ENCODE measurements at regions not wholly inside any gene's neighbourhood (a gene's known extent, or its start where the extent isn't known, plus 50 kb on each side); places are given as distances from the start of the nearest gene placed in this dataset.

GRCh38 chr9:89999534-90000370 is 394.9 kb downstream of the GADD45G start:
- DNase-seq (ENCODE audit: low read depth), result peak; percentile 44

GRCh38 chr9:90000925-90001324 is 396.1 kb downstream of the GADD45G start:
- Histone ChIP-seq H3K9me3 (ENCODE audit: control insufficient read depth, low read length) (peaks cover 10% of the 10 kb centered on the region), H3K4me3 (ENCODE audit: low read length) (no peak overlapping the region), H3K9ac (ENCODE audit: low read length) (no peak overlapping the region), H3K27me3 (replicated peaks; ENCODE audit: control insufficient read depth, insufficient read depth, low read length) (peaks cover 4% of the 10 kb centered on the region), H3K36me3 (ENCODE audit: control insufficient read depth, insufficient read depth, low read length, severe bottlenecking) (no peaks in the 10 kb centered on the region), H3K4me1 (ENCODE audit: control insufficient read depth, insufficient read depth, low read length) (peaks cover 34% of the 10 kb centered on the region)
- DNase-seq (ENCODE audit: low read depth), result no peak

More at GRCh38 chr9:89999534-90000370, 394.9 kb downstream of the GADD45G start:
- H3K9me3 ChIP-seq (ENCODE audit: control insufficient read depth, low read length), result peaks cover 6% of the 10 kb centered on the region
- peaks cover 4% of the 10 kb centered on the region for H3K27me3 ChIP-seq (replicated peaks; ENCODE audit: control insufficient read depth, insufficient read depth, low read length)
- H3K9ac ChIP-seq (ENCODE audit: low read length), result peak overlapping the region; percentile 50
- H3K4me3 ChIP-seq (ENCODE audit: low read length), result peak overlapping the region; percentile 70
- peaks cover 36% of the 10 kb centered on the region for H3K4me1 ChIP-seq (ENCODE audit: control insufficient read depth, insufficient read depth, low read length)
- H3K36me3 ChIP-seq (ENCODE audit: control insufficient read depth, insufficient read depth, low read length, severe bottlenecking), result no peaks in the 10 kb centered on the region

GRCh38 chr9:90001747-90002146 is 396.9 kb downstream of the GADD45G start:
- Histone ChIP-seq H3K4me1 (ENCODE audit: control insufficient read depth, insufficient read depth, low read length) (peaks cover 34% of the 10 kb centered on the region), H3K4me3 (ENCODE audit: low read length) (no peak overlapping the region), H3K9me3 (ENCODE audit: control insufficient read depth, low read length) (peaks cover 4% of the 10 kb centered on the region), H3K27me3 (replicated peaks; ENCODE audit: control insufficient read depth, insufficient read depth, low read length) (peaks cover 4% of the 10 kb centered on the region), H3K9ac (ENCODE audit: low read length) (no peak overlapping the region), H3K36me3 (ENCODE audit: control insufficient read depth, insufficient read depth, low read length, severe bottlenecking) (no peaks in the 10 kb centered on the region)
- DNase-seq (ENCODE audit: low read depth), result no peak

- Histone ChIP-seq H3K27me3 (replicated peaks; ENCODE audit: control insufficient read depth, insufficient read depth, low read length) (peaks cover 4% of the 10 kb centered on the region), H3K9ac (ENCODE audit: low read length) (no peak overlapping the region)
- no peak for DNase-seq (ENCODE audit: low read depth)
Observed at GRCh38 chr9:90002397-90003271, 397.8 kb downstream of the GADD45G start.

GRCh38 chr9:90005388-90005787 is 400.6 kb downstream of the GADD45G start:
- H3K4me3 ChIP-seq (ENCODE audit: low read length), result no peak overlapping the region
- peaks cover 4% of the 10 kb centered on the region for H3K27me3 ChIP-seq (replicated peaks; ENCODE audit: control insufficient read depth, insufficient read depth, low read length)
- DNase-seq (ENCODE audit: low read depth), result no peak
- H3K36me3 ChIP-seq (ENCODE audit: control insufficient read depth, insufficient read depth, low read length, severe bottlenecking), result no peaks in the 10 kb centered on the region
- peaks cover 4% of the 10 kb centered on the region for H3K9me3 ChIP-seq (ENCODE audit: control insufficient read depth, low read length)
- H3K4me1 ChIP-seq (ENCODE audit: control insufficient read depth, insufficient read depth, low read length), result peaks cover 34% of the 10 kb centered on the region
- no peak overlapping the region for H3K9ac ChIP-seq (ENCODE audit: low read length)

More at GRCh38 chr9:90002397-90003271, 397.8 kb downstream of the GADD45G start:
- H3K36me3 ChIP-seq (ENCODE audit: control insufficient read depth, insufficient read depth, low read length, severe bottlenecking), result no peaks in the 10 kb centered on the region
- H3K4me3 ChIP-seq (ENCODE audit: low read length), result no peak overlapping the region
- H3K4me1 ChIP-seq (ENCODE audit: control insufficient read depth, insufficient read depth, low read length), result peaks cover 38% of the 10 kb centered on the region
- peaks cover 4% of the 10 kb centered on the region for H3K9me3 ChIP-seq (ENCODE audit: control insufficient read depth, low read length)

GRCh38 chr9:90007516-90008440 is 403.0 kb downstream of the GADD45G start:
- peak overlapping the region; percentile 51 for H3K4me3 ChIP-seq (ENCODE audit: low read length)
- no peaks in the 10 kb centered on the region for H3K36me3 ChIP-seq (ENCODE audit: control insufficient read depth, insufficient read depth, low read length, severe bottlenecking)
- H3K4me1 ChIP-seq (ENCODE audit: control insufficient read depth, insufficient read depth, low read length), result peaks cover 20% of the 10 kb centered on the region
- H3K9me3 ChIP-seq (ENCODE audit: control insufficient read depth, low read length), result peaks cover 4% of the 10 kb centered on the region
- H3K9ac ChIP-seq (ENCODE audit: low read length), result peak overlapping the region; percentile 38
- peaks cover 5% of the 10 kb centered on the region for H3K27me3 ChIP-seq (replicated peaks; ENCODE audit: control insufficient read depth, insufficient read depth, low read length)
- peak; percentile 28 for DNase-seq (ENCODE audit: low read depth)

- Histone ChIP-seq H3K9ac (ENCODE audit: low read length) (no peak overlapping the region), H3K4me1 (ENCODE audit: control insufficient read depth, insufficient read depth, low read length) (peaks cover 12% of the 10 kb centered on the region), H3K27me3 (replicated peaks; ENCODE audit: control insufficient read depth, insufficient read depth, low read length) (peaks cover 18% of the 10 kb centered on the region), H3K9me3 (ENCODE audit: control insufficient read depth, low read length) (peaks cover 4% of the 10 kb centered on the region), H3K36me3 (ENCODE audit: control insufficient read depth, insufficient read depth, low read length, severe bottlenecking) (no peaks in the 10 kb centered on the region), H3K4me3 (ENCODE audit: low read length) (no peak overlapping the region)
- no peak for DNase-seq (ENCODE audit: low read depth)
Observed at GRCh38 chr9:90009447-90009846, 404.6 kb downstream of the GADD45G start.

- DNase-seq (ENCODE audit: low read depth), result no peak
- Histone ChIP-seq H3K4me3 (ENCODE audit: low read length) (no peak overlapping the region), H3K9me3 (ENCODE audit: control insufficient read depth, low read length) (no peaks in the 10 kb centered on the region), H3K4me1 (ENCODE audit: control insufficient read depth, insufficient read depth, low read length) (peaks cover 12% of the 10 kb centered on the region), H3K36me3 (ENCODE audit: control insufficient read depth, insufficient read depth, low read length, severe bottlenecking) (no peaks in the 10 kb centered on the region), H3K27me3 (replicated peaks; ENCODE audit: control insufficient read depth, insufficient read depth, low read length) (peaks cover 16% of the 10 kb centered on the region), H3K9ac (ENCODE audit: low read length) (no peak overlapping the region)
Observed at GRCh38 chr9:90010793-90011192, 406.0 kb downstream of the GADD45G start.

- DNase-seq (ENCODE audit: low read depth), result no peak
- H3K27me3 ChIP-seq (replicated peaks; ENCODE audit: control insufficient read depth, insufficient read depth, low read length), result peaks cover 34% of the 10 kb centered on the region
- peaks cover 5% of the 10 kb centered on the region for H3K4me1 ChIP-seq (ENCODE audit: control insufficient read depth, insufficient read depth, low read length)
- no peak overlapping the region for H3K4me3 ChIP-seq (ENCODE audit: low read length)
- H3K9ac ChIP-seq (ENCODE audit: low read length), result no peak overlapping the region
- H3K9me3 ChIP-seq (ENCODE audit: control insufficient read depth, low read length), result no peaks in the 10 kb centered on the region
- no peaks in the 10 kb centered on the region for H3K36me3 ChIP-seq (ENCODE audit: control insufficient read depth, insufficient read depth, low read length, severe bottlenecking)
Observed at GRCh38 chr9:90012949-90013348, 408.1 kb downstream of the GADD45G start.

- Histone ChIP-seq H3K36me3 (ENCODE audit: control insufficient read depth, insufficient read depth, low read length, severe bottlenecking) (no peaks in the 10 kb centered on the region), H3K9ac (ENCODE audit: low read length) (no peak overlapping the region), H3K9me3 (ENCODE audit: control insufficient read depth, low read length) (no peaks in the 10 kb centered on the region), H3K4me1 (ENCODE audit: control insufficient read depth, insufficient read depth, low read length) (no peaks in the 10 kb centered on the region), H3K4me3 (ENCODE audit: low read length) (no peak overlapping the region), H3K27me3 (replicated peaks; ENCODE audit: control insufficient read depth, insufficient read depth, low read length) (peaks cover 38% of the 10 kb centered on the region)
- DNase-seq (ENCODE audit: low read depth), result no peak
Observed at GRCh38 chr9:90013778-90014177, 409.0 kb downstream of the GADD45G start.
